Stimulated activated CD4-positive, alpha-beta T cell treated with anti-CD3 and anti-CD28 coated beads, Interleukin-12 subunit alpha, Interleukin-12 subunit beta, amount 100 ng/mL, for 48 hours (primary cell): ENCODE measurements at regions not wholly inside any gene's neighbourhood (a gene's known extent, or its start where the extent isn't known, plus 50 kb on each side); places are given as distances from the start of the nearest gene placed in this dataset.
A peak's percentile ranks its signal among the peaks of the same experiment; 100 is the strongest.
"Not testable (repeated sequence)": the region's sequence is repeated elsewhere in the genome, so short reads cannot be mapped to it uniquely, and the experiment has no call there.

Experiments used
- DNase-seq, 3 donors: peaks; one replicate each; pipeline ENCODE4 v3.0.0-alpha.2; 2020; ENCODE audit warnings: low read depth in 2 of 3, low spot score in 1 of 3

GRCh38 chr4:123599061-123599919 lies 202.7 kb downstream of the SPRY1 start:
- no peak for DNase-seq

GRCh38 chr4:123599920-123600810 lies 203.6 kb downstream of the SPRY1 start:
- DNase-seq, result peak in 1 of 3 donors; percentile 7

GRCh38 chr4:123600987-123601904 lies 204.7 kb downstream of the SPRY1 start:
- DNase-seq, result no peak

GRCh38 chr4:123602007-123602406 lies 205.4 kb downstream of the SPRY1 start:
- no peak for DNase-seq

- DNase-seq, result no peak
Observed at GRCh38 chr4:123603165-123603564, 206.6 kb downstream of the SPRY1 start.

- DNase-seq, result not testable (repeated sequence)
Observed at GRCh38 chr4:123605797-123606196, 209.2 kb downstream of the SPRY1 start.

- DNase-seq, result no peak
Observed at GRCh38 chr4:123606336-123606735, 209.7 kb downstream of the SPRY1 start.

- DNase-seq, result no peak
Observed at GRCh38 chr4:123606946-123607542, 210.4 kb downstream of the SPRY1 start.

- DNase-seq, result no peak
Observed at GRCh38 chr4:123609829-123610228, 213.2 kb downstream of the SPRY1 start.

- DNase-seq, result no peak
Observed at GRCh38 chr4:123613586-123614344, 217.2 kb downstream of the SPRY1 start.

- DNase-seq, result no peak
Observed at GRCh38 chr4:123615901-123616300, 219.3 kb downstream of the SPRY1 start.

- DNase-seq, result no peak
Observed at GRCh38 chr4:123616951-123617461, 220.4 kb downstream of the SPRY1 start.

- DNase-seq, result no peak
Observed at GRCh38 chr4:123617791-123618190, 221.2 kb downstream of the SPRY1 start.

- DNase-seq, result no peak
Observed at GRCh38 chr4:123618606-123619005, 222.0 kb downstream of the SPRY1 start.

- no peak for DNase-seq
Observed at GRCh38 chr4:123619326-123619725, 222.7 kb downstream of the SPRY1 start.

- no peak for DNase-seq
Observed at GRCh38 chr4:123619895-123620294, 223.3 kb downstream of the SPRY1 start.

GRCh38 chr4:123621072-123621705 lies 224.6 kb downstream of the SPRY1 start:
- DNase-seq, result no peak

- no peak for DNase-seq
Observed at GRCh38 chr4:123622572-123622971, 226.0 kb downstream of the SPRY1 start.

GRCh38 chr4:123623611-123624010 lies 227.0 kb downstream of the SPRY1 start:
- DNase-seq, result no peak
